OCI-LY7 (cell line): ENCODE measurements at regions not wholly inside any gene's neighbourhood (a gene's known extent, or its start where the extent isn't known, plus 50 kb on each side); places are given as distances from the start of the nearest gene placed in this dataset.

Source experiments
- BruUV-seq: library from RNA; stranded (reverse); fragments of 400-500 nt; replicated peaks from 2 replicates; lab custom pipeline; 2021; lab: Mats Ljungman, UMichigan
- CTCF ChIA-PET: fragments of 300-600 bp; sonication (Branson Sonifier 250); formaldehyde crosslinking; loops from one replicate; lab custom pipeline; 2022; ENCODE audit warnings: antibody characterized with exemption; ENCODE audit not compliant: unreplicated experiment; lab: Charles Lee
- POLR2A ChIA-PET: fragments of 300-600 bp; sonication (Branson Sonifier 250); formaldehyde crosslinking; loops from one replicate; lab custom pipeline; 2022; ENCODE audit warnings: antibody characterized with exemption; lab: Charles Lee
- DNase-seq: peaks from one replicate; pipeline ENCODE4 v3.0.0-alpha.2; 2015; ENCODE audit warnings: low spot score
- H2AFZ ChIP-seq: fragments of 200-600 bp; sonication (generic), shearing (Covaris generic); 2 replicates; pipeline ENCODE4 v1.6.1; 2014; ENCODE audit warnings: mild to moderate bottlenecking, antibody characterized with exemption, low read length, moderate library complexity
- H3K27ac ChIP-seq: fragments of 200-600 bp; sonication (generic); 2 replicates; pipeline ENCODE4 v1.5.1; 2014; ENCODE audit warnings: mixed run types, low read depth, mild to moderate bottlenecking, moderate library complexity, low read length, inconsistent platforms; ENCODE audit not compliant: poor library complexity, severe bottlenecking
- H3K36me3 ChIP-seq: fragments of 200-600 bp; sonication (generic); 2 replicates; pipeline ENCODE4 v1.6.1; 2014; ENCODE audit warnings: mild to moderate bottlenecking, antibody characterized with exemption, low read length, moderate library complexity, mixed read lengths; ENCODE audit not compliant: insufficient read depth
- H3K4me1 ChIP-seq: fragments of 200-600 bp; sonication (generic); 2 replicates; pipeline ENCODE4 v1.5.1; 2014; ENCODE audit warnings: mild to moderate bottlenecking, low read length; ENCODE audit not compliant: insufficient read depth, poor library complexity, severe bottlenecking
- H3K4me2 ChIP-seq: fragments of 200-600 bp; sonication (generic); 2 replicates; pipeline ENCODE4 v1.6.1; 2014; ENCODE audit warnings: mild to moderate bottlenecking, low read length
- H3K4me3 ChIP-seq: fragments of 200-600 bp; sonication (generic); 2 replicates; pipeline ENCODE4 v1.5.1; 2014; ENCODE audit warnings: mild to moderate bottlenecking, low read depth, low read length; ENCODE audit not compliant: poor library complexity, severe bottlenecking
- H3K79me2 ChIP-seq: fragments of 200-600 bp; sonication (generic); 2 replicates; pipeline ENCODE4 v1.6.1; 2016; ENCODE audit warnings: low read depth, mild to moderate bottlenecking, low read length, moderate library complexity, mixed read lengths; ENCODE audit not compliant: insufficient read depth
- H3K9me2 ChIP-seq: fragments of 200-600 bp; sonication (generic); 2 replicates; pipeline ENCODE4 v1.6.1; 2016; ENCODE audit warnings: mild to moderate bottlenecking, low read length, mixed read lengths; ENCODE audit not compliant: insufficient read depth
- H3K9me3 ChIP-seq: fragments of 200-600 bp; sonication (generic); 2 replicates; pipeline ENCODE4 v1.6.1; 2014; ENCODE audit warnings: mild to moderate bottlenecking, mixed run types, low read length, mixed read lengths
- H4K20me1 ChIP-seq: fragments of 200-600 bp; sonication (generic); 2 replicates; pipeline ENCODE4 v1.6.1; 2014; ENCODE audit warnings: mild to moderate bottlenecking, antibody characterized with exemption, low read length, moderate library complexity, mixed read lengths; ENCODE audit not compliant: insufficient read depth
- EZH2phosphoT487 ChIP-seq: fragments of 200-600 bp; sonication (generic); IDR thresholded peaks from 2 replicates; pipeline ENCODE4 v1.6.1; 2018; ENCODE audit warnings: low read depth, borderline replicate concordance, mild to moderate bottlenecking, mixed run types, antibody characterized with exemption, low read length, moderate library complexity, mixed read lengths
- intact Hi-C: fragments of 100-400 bp; cut with micrococcal nuclease; formaldehyde crosslinking; loops from one replicate; pipeline ENCODE4 v1.10.0; 2022; ENCODE audit not compliant: unreplicated experiment
- TF ChIP-seq, protein P1 (sequence below): fragments of 200-600 bp; sonication (generic); conservative IDR thresholded peaks from 2 replicates; pipeline ENCODE4 v1.5.1; 2014; ENCODE audit warnings: mild to moderate bottlenecking, antibody characterized with exemption, low read length, moderate library complexity, mixed read lengths

DNA sequence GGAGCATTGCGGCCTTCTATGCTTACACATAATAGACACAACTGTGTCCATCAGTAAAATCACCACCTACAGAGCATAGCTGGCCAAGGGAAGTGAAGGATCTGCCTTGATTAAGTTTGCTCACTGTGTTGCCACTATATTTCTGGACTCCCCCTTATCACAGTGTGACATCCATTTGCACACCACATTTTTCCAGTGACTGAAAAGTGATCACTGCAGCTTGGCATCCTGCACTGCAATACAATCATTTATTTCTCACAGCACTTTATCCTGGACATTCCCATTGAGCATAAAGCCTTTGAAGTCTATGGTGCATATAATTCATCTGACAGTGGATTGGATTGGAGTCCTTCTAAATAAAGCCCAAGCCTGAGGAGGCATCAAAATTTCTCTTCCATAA, 217.2 kb downstream of the NOVA1 start:
- no peaks in the 10 kb centered on the region for H3K79me2 ChIP-seq
- H3K4me1 ChIP-seq, result no peaks in the 10 kb centered on the region
- no peak for DNase-seq
- no peak overlapping the region for H3K4me2 ChIP-seq
- H3K9me3 ChIP-seq, result no peaks in the 10 kb centered on the region
- H3K36me3 ChIP-seq, result no peaks in the 10 kb centered on the region
- no peak overlapping the region for H3K4me3 ChIP-seq
- no peak overlapping the region for H2AFZ ChIP-seq
- ChIA-PET POLR2A (interaction anchor here (0.9 kb wide), 1 partner anchor 196 kb away, joined by 4 read pairs; no protein-coding TSS in a partner anchor), CTCF (no interaction called here)
- no peak overlapping the region for H3K27ac ChIP-seq
- TF ChIP-seq EZH2phosphoT487, result no peak
- TF ChIP-seq, protein P1, sequence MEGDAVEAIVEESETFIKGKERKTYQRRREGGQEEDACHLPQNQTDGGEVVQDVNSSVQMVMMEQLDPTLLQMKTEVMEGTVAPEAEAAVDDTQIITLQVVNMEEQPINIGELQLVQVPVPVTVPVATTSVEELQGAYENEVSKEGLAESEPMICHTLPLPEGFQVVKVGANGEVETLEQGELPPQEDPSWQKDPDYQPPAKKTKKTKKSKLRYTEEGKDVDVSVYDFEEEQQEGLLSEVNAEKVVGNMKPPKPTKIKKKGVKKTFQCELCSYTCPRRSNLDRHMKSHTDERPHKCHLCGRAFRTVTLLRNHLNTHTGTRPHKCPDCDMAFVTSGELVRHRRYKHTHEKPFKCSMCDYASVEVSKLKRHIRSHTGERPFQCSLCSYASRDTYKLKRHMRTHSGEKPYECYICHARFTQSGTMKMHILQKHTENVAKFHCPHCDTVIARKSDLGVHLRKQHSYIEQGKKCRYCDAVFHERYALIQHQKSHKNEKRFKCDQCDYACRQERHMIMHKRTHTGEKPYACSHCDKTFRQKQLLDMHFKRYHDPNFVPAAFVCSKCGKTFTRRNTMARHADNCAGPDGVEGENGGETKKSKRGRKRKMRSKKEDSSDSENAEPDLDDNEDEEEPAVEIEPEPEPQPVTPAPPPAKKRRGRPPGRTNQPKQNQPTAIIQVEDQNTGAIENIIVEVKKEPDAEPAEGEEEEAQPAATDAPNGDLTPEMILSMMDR, result no peak
- H4K20me1 ChIP-seq, result no peaks in the 10 kb centered on the region
- BruUV-seq, result no TSS peak
- intact Hi-C loops, result no loop called here
- no peaks in the 10 kb centered on the region for H3K9me2 ChIP-seq

DNA sequence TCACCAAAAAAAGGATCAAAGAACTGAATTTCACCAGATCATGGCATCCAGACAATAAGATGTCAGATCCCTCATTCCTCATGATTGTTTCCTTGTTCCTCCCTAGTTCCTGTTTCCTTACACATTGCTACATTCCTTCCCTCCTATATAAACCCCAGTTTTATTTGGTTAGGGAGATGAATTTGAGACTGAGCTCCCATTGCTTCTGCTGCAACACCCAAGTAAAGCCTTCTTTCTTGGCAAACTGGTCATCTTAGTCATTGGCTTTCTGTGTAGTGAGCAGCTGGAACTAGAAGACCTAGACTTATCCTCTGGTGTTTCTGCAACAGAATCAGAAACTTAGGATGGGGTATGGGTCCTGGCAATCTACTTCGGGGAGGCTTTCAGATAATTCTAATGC, 217.9 kb downstream of the NOVA1 start:
- Histone ChIP-seq H3K36me3 (no peaks in the 10 kb centered on the region), H3K4me1 (no peaks in the 10 kb centered on the region), H3K4me2 (no peak overlapping the region), H2AFZ (no peak overlapping the region), H3K9me3 (no peaks in the 10 kb centered on the region), H3K4me3 (no peak overlapping the region), H4K20me1 (no peaks in the 10 kb centered on the region), H3K27ac (no peak overlapping the region), H3K79me2 (no peaks in the 10 kb centered on the region), H3K9me2 (no peaks in the 10 kb centered on the region)
- intact Hi-C loops, result no loop called here
- TF ChIP-seq, protein P1, result no peak
- no peak for TF ChIP-seq EZH2phosphoT487
- no peak for DNase-seq
- CTCF ChIA-PET, result no interaction called here
- BruUV-seq, result no TSS peak
- POLR2A ChIA-PET, result no interaction called here

DNA sequence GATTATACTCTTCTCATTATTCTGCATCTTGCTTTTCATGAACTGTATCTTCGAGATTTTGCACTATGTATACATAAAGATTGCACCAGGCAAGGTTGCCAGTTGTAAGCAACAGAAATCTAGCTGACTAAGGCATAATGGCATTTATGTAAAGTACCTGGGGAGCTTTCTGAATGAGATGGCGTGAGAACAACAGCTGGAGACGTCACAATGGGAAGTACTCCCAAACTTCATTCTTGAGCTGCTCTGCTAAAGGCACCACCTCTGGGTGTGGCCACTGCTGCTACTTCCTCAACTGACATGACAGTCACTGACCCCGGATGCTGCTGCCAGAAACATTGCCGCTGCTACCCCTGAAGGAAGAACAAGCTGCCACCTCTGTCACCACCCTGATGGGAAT, 220.7 kb downstream of the NOVA1 start:
- H3K4me3 ChIP-seq, result no peak overlapping the region
- H3K79me2 ChIP-seq, result no peaks in the 10 kb centered on the region
- no peak overlapping the region for H3K27ac ChIP-seq
- H4K20me1 ChIP-seq, result no peaks in the 10 kb centered on the region
- no peak overlapping the region for H3K4me2 ChIP-seq
- no TSS peak for BruUV-seq
- intact Hi-C loops, result no loop called here
- TF ChIP-seq, protein P1, result no peak
- no peak for TF ChIP-seq EZH2phosphoT487
- H3K9me2 ChIP-seq, result no peaks in the 10 kb centered on the region
- DNase-seq, result no peak
- POLR2A ChIA-PET, result no interaction called here
- no peaks in the 10 kb centered on the region for H3K36me3 ChIP-seq
- no peaks in the 10 kb centered on the region for H3K4me1 ChIP-seq
- H3K9me3 ChIP-seq, result no peaks in the 10 kb centered on the region
- H2AFZ ChIP-seq, result no peak overlapping the region
- CTCF ChIA-PET, result no interaction called here
